Smooth muscle cell (in vitro differentiated cells): ENCODE measurements at regions not wholly inside any gene's neighbourhood (a gene's known extent, or its start where the extent isn't known, plus 50 kb on each side); places are given as distances from the start of the nearest gene placed in this dataset.

ENCODE experiments used
- DNase-seq: peaks from one replicate; lab custom pipeline; 2025; ENCODE audit not compliant: unreplicated experiment; lab: John Stamatoyannopoulos, UW
- H2AFZ ChIP-seq: fragments of 200-600 bp; sonication (generic); 2 replicates; pipeline ENCODE4 v1.6.0; 2016; ENCODE audit warnings: antibody characterized with exemption, low read depth, mild to moderate bottlenecking
- H3F3A ChIP-seq: fragments of 200-600 bp; sonication (generic); 2 replicates; pipeline ENCODE4 v1.6.0; 2017; ENCODE audit warnings: antibody characterized with exemption, low read depth
- H3K27ac ChIP-seq: fragments of 200-600 bp; sonication (generic); 2 replicates; pipeline ENCODE4 v1.5.1; 2016; ENCODE audit warnings: low read depth, mild to moderate bottlenecking
- H3K27me3 ChIP-seq: fragments of 200-600 bp; sonication (generic); 2 replicates; pipeline ENCODE4 v1.6.1; 2016; ENCODE audit warnings: low read depth, mild to moderate bottlenecking
- H3K36me3 ChIP-seq: fragments of 200-600 bp; sonication (generic); 2 replicates; pipeline ENCODE4 v1.5.1; 2016; ENCODE audit warnings: low read depth
- H3K4me1 ChIP-seq: fragments of 200-600 bp; sonication (generic); 2 replicates; pipeline ENCODE4 v1.5.1; 2016; ENCODE audit warnings: low read depth
- H3K4me2 ChIP-seq: fragments of 200-600 bp; sonication (generic); 2 replicates; pipeline ENCODE4 v1.6.0; 2016; ENCODE audit warnings: mild to moderate bottlenecking
- H3K4me3 ChIP-seq: fragments of 200-600 bp; sonication (generic); 2 replicates; pipeline ENCODE4 v1.5.1; 2016; ENCODE audit warnings: mild to moderate bottlenecking
- H3K79me2 ChIP-seq: fragments of 200-600 bp; sonication (generic); 2 replicates; pipeline ENCODE4 v1.6.0; 2016; ENCODE audit warnings: low read depth, mild to moderate bottlenecking
- H3K9ac ChIP-seq: fragments of 200-600 bp; sonication (generic); 2 replicates; pipeline ENCODE4 v1.6.0; 2016; ENCODE audit warnings: low read depth
- H3K9me3 ChIP-seq: fragments of 200-600 bp; sonication (generic); replicated peaks from 2 replicates; pipeline ENCODE4 v1.5.1; 2016; ENCODE audit warnings: low read depth
- H4K20me1 ChIP-seq: fragments of 200-600 bp; sonication (generic); 2 replicates; pipeline ENCODE4 v1.6.0; 2016; ENCODE audit warnings: low read depth
- WGBS: methylation state at CpG from one replicate; pipeline ENCODE4 v1.1.7; 2016; ENCODE audit warnings: low lambda C conversion rate; 5-methylcytosine and 5-hydroxymethylcytosine counted together
- TF ChIP-seq, protein P1 (sequence below): fragments of 200-600 bp; sonication (generic); IDR thresholded peaks from 2 replicates; pipeline ENCODE4 v1.5.1; 2017; ENCODE audit warnings: borderline replicate concordance, mild to moderate bottlenecking, antibody characterized with exemption; ENCODE audit not compliant: insufficient read depth, poor library complexity, severe bottlenecking

DNA sequence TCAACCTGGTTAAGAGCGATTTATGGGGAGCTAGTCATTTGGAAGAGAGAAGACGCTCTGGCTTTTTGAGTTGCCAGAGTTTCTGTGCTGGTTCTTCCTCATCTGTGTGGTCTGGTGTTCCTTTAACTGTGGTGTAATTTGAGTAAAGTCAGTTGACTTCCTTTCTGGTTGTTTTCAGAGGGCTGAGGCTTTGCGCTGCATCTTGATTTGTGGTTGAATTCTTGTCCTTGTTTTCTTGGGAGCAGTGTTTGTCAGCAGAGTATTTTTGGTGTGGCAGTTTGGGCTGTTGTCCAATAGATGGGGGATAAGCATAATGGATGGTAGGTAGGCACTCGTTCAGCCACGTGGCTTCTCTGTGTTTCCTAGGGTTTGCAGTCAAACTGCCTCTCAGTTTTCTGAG lies 2143.2 kb upstream of the TENM3 start:
- no peak for DNase-seq
- TF ChIP-seq, protein P1, sequence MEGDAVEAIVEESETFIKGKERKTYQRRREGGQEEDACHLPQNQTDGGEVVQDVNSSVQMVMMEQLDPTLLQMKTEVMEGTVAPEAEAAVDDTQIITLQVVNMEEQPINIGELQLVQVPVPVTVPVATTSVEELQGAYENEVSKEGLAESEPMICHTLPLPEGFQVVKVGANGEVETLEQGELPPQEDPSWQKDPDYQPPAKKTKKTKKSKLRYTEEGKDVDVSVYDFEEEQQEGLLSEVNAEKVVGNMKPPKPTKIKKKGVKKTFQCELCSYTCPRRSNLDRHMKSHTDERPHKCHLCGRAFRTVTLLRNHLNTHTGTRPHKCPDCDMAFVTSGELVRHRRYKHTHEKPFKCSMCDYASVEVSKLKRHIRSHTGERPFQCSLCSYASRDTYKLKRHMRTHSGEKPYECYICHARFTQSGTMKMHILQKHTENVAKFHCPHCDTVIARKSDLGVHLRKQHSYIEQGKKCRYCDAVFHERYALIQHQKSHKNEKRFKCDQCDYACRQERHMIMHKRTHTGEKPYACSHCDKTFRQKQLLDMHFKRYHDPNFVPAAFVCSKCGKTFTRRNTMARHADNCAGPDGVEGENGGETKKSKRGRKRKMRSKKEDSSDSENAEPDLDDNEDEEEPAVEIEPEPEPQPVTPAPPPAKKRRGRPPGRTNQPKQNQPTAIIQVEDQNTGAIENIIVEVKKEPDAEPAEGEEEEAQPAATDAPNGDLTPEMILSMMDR, result no peak
- Histone ChIP-seq H3K79me2 (no peaks in the 10 kb centered on the region), H3K9ac (no peak overlapping the region), H3K4me3 (no peak overlapping the region), H3F3A (no peaks in the 10 kb centered on the region), H2AFZ (no peak overlapping the region), H3K4me2 (no peak overlapping the region), H4K20me1 (no peaks in the 10 kb centered on the region), H3K9me3 (no peaks in the 10 kb centered on the region), H3K27me3 (no peaks in the 10 kb centered on the region), H3K27ac (no peak overlapping the region), H3K36me3 (no peaks in the 10 kb centered on the region), H3K4me1 (no peaks in the 10 kb centered on the region)
- 71% methylated on average over 5 of the region's 5 CpGs for WGBS

DNA sequence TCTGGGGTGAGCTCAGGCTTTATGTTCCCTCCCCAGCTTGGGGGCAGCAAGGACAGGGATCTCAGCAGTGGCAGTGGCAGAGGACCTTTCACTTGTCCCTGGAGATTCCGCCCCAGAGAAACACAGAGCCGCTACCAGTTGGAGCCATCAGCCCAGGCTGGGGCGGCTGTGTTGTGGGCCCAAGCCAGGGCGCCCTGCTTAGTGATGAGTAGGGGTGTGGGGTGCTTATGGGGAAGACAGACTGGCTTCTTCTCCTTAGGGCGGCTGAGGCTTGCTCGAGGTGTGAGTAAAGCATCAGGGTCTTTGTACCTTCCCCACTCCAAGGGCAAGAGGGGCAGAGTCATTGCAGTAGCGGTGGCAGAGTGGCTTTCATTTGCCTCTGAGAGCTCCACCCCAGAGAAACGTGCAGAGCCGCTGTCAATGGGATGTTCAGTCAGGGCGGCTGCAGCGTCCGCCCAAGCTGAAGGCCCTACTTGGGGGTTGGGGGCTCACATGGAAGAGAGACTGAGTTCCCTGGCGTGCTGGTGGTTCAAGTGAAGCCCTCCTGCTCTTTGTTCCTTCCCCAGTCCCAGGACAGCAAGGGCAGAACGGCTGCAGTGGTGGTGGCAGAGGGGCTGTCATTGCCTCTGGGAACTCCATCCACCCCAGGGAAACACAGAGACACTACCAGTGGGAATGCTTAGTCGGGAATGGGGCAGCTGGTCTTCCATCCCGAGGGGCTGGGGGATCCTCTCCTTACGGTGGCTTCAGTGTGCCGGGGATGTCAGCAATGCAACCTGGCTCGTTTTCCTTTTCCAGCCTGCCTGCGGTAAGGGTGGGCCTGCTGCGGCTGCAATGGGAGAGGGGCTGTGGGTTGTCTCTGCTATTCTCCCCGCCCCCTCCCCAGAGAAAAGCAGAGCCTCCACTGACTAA lies 2142.5 kb upstream of the TENM3 start:
- WGBS, result 96% methylated on average over 22 of the region's 22 CpGs
- Histone ChIP-seq H2AFZ (no peak overlapping the region), H3K9me3 (no peaks in the 10 kb centered on the region), H3F3A (no peaks in the 10 kb centered on the region), H3K27ac (no peak overlapping the region), H4K20me1 (no peaks in the 10 kb centered on the region), H3K4me2 (no peak overlapping the region), H3K79me2 (no peaks in the 10 kb centered on the region), H3K9ac (no peak overlapping the region), H3K36me3 (no peaks in the 10 kb centered on the region), H3K4me1 (no peaks in the 10 kb centered on the region), H3K4me3 (no peak overlapping the region), H3K27me3 (no peaks in the 10 kb centered on the region)
- no peak for DNase-seq
- TF ChIP-seq, protein P1, result no peak

DNA sequence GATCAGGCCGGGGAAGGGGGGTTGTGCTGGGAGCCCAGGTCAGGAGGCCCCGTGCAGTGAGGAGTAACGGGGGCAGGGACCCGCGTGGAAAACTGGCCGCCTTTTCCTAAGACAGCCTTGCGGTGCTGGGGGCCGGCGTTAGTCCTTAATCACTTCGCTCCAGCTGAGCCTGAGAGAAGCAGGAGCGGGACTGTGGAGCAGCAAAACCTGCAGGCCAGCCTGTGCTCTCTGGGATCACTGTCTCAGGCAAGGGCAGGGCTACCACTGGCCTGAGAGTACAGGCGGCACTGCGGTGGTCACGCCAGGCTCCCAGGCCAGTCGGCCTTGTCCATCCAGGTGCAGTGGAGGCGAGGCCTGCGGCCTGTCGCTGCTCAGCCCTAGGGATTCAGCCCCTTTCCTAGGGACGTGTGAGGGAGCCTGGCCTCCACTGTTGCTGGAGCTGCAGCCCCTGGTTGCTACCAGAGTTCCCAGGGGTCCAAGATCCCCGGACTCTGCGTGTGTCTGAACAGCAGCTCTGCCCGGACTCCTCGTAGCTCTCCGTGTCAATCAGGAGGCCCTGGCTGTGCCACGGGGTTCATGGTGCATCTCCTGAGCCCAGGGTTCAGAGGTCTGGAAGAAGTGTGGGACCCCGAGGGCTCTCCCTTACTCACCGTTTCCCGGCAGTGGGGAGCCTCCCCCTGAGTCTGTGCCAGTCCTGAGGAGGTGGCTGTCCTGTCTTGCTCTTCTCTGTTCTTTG lies 2141.7 kb upstream of the TENM3 start:
- H3K27me3 ChIP-seq, result no peaks in the 10 kb centered on the region
- no peaks in the 10 kb centered on the region for H3K4me1 ChIP-seq
- H3K9me3 ChIP-seq, result no peaks in the 10 kb centered on the region
- no peaks in the 10 kb centered on the region for H3K36me3 ChIP-seq
- no peak overlapping the region for H2AFZ ChIP-seq
- no peaks in the 10 kb centered on the region for H4K20me1 ChIP-seq
- H3F3A ChIP-seq, result no peaks in the 10 kb centered on the region
- WGBS, result 87% methylated on average over 28 of the region's 28 CpGs
- H3K4me3 ChIP-seq, result no peak overlapping the region
- H3K79me2 ChIP-seq, result no peaks in the 10 kb centered on the region
- no peak overlapping the region for H3K27ac ChIP-seq
- no peak for DNase-seq
- no peak overlapping the region for H3K9ac ChIP-seq
- TF ChIP-seq, protein P1, result no peak
- no peak overlapping the region for H3K4me2 ChIP-seq
